ENCODE measurements at regions not wholly inside any gene's neighbourhood (a gene's known extent, or its start where the extent isn't known, plus 50 kb on each side); places are given as distances from the start of the nearest gene placed in this dataset.

- no peak for DNase-seq
These were observed 101.9 kb downstream of the ZNF608 start for GRCh38 chr5:124644582-124644981.

GRCh38 chr5:124644138-124644537, 102.3 kb downstream of the ZNF608 start:
- no peak for DNase-seq

DNA sequence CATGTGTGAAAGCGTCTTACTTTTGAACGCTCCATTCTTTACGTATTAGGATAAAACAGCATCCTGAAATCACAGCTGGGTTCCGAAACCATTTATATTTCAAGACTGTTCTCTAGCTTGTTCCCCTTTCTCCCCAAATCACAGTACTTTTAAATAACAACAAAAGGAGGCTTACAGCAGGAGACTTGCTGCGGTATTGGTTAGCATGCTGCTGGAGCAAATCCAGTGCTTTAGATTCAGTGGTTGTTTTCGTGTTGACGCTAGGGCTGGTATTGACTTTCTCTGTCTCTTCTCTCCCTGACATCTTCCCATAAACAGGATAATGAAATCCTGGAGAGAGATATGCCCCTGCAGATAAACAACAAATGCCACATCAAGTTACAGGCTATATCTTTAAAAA, 103.1 kb downstream of the ZNF608 start:
- DNase-seq = no peak

- no peak for DNase-seq
These were observed 104.3 kb downstream of the ZNF608 start for GRCh38 chr5:124642151-124642550.

- DNase-seq = no peak
These were observed 105.2 kb downstream of the ZNF608 start for GRCh38 chr5:124641154-124641792.

- no peak for DNase-seq
These were observed 107.3 kb downstream of the ZNF608 start for GRCh38 chr5:124639095-124639665.

DNA sequence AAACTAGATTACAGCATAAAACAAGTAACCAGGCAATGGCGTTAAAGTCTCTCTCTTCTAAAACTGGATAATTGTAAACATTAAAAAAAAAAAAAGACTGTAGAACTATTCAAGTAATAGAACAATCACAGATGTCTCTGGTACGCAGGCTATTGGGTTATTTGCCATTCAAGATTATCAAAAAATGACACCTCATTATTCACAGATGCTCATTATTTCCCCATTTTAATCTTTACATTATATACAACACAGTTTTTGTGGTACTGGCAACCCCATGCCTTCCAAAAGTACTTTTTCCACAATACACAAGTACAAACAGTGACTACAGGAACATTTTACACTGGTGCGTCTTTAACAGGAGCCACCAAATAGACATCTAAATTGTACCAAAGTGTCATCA, 109.4 kb downstream of the ZNF608 start:
- DNase-seq = no peak

GRCh38 chr5:124634741-124635323, 111.6 kb downstream of the ZNF608 start:
- DNase-seq = no peak

GRCh38 chr5:124634228-124634739, 112.2 kb downstream of the ZNF608 start:
- no peak for DNase-seq

- DNase-seq = no peak
These were observed 113.2 kb downstream of the ZNF608 start for GRCh38 chr5:124633209-124633608.

DNA sequence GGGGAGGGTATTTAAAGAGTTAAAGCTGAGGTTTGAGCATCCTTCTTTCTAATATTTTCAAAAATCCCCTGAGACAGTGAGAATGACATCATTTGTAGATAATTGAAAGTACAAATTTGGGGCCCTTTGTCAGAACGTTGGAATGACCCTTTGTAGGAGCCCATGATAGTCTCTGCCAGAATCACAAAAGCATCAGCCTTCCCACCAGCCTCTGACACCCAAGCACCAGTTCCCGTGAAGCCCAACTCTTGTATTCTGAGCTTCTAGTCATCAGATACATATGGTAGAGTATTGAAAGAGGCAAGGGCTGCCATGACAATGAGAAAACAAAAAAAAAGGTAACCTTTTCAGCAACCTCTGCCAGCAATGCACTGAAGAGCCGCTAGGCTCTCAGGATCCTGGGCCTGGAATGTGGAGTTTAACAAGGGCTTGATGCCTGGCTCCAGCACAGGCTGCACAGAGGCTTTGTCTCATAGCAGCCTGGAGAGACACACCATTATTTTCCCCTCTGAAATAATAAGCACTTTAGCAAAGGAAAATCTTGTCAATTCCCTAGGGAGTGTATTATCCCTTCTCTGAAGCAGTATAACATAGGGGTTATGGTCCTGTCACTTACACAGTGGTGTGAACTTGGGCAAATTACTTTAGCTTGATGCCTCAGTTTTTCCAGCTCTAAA, 114.4 kb downstream of the ZNF608 start:
- no peak for DNase-seq

GRCh38 chr5:124630767-124631704, 115.4 kb downstream of the ZNF608 start:
- DNase-seq = no peak

- DNase-seq = no peak
These were observed 117.5 kb downstream of the ZNF608 start for GRCh38 chr5:124628721-124629596.

DNA sequence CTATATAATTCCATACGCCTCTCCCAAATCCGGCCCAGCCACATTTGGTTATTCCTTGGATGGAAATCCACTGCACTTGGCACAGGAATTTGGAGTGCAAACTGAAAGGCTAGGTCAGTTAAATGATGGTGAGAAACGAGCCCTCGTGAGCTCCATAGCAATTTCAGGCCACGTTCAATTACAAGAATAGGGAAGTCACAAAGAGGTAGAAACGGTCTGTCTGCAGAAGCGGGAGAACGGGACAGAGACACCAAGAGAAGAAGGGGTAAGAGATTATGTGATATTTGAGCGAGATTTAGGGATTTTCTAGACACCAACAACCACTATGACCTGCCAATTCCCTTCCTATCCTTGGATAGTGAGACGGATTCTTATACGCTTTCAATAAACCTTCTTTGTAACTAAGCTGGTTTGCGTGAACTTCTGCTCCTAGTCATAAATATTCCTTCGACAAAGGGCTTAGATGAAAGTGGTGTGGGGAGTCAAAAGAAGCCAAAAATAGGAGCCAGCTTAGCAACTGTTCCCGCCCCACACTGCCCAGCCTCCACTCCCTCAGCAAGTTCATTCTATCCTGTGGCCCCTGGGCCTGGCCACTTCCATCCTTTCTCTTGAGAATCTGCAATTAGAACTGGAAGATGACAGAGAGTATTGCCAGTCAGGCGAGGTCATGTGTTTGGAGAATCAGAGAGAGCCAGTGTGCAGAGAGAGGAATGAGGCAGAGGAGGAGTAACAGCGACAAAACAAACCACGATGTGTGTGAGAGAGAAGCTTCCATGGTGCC, 118.4 kb downstream of the ZNF608 start:
- DNase-seq = no peak

DNA sequence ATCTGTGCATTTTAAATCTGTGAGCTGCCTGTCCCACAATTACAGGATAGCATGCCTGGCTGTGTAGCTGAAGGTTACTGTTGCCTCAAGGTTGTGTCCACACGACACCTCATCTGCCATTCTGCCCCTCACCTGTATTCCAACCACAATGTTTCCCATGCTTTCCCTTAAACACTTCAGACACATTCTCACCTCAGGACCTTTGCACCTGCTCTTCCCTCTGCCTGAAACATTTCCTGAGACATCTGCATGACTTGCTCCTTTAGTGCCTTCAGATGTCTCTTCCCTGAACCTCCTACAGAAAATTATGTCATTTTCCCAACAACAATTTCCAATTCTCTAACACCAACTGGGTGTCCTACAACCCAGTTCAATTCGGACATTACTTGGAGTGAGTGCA, 120.4 kb downstream of the ZNF608 start:
- no peak for DNase-seq

- DNase-seq = no peak
These were observed 123.2 kb downstream of the ZNF608 start for GRCh38 chr5:124623265-124623664.

DNA sequence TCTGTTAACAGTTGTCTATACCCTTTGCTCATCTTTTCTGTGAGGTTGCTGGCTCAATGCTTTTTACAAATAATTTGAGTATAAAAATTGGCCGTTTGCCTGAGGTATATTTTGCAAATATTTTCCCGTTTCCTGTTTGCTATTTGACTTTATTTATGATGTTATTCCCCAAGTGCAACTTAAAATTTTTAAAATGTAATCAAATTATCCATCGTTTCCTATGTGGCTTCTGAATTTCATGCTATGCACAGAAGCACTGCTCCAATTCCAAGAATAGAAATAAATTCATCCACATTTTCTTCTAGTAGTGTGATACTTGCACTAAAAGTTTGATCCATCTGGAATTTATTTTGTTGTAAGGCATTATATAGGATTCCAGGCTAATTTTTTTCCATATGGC, 123.6 kb downstream of the ZNF608 start:
- no peak for DNase-seq

DNA sequence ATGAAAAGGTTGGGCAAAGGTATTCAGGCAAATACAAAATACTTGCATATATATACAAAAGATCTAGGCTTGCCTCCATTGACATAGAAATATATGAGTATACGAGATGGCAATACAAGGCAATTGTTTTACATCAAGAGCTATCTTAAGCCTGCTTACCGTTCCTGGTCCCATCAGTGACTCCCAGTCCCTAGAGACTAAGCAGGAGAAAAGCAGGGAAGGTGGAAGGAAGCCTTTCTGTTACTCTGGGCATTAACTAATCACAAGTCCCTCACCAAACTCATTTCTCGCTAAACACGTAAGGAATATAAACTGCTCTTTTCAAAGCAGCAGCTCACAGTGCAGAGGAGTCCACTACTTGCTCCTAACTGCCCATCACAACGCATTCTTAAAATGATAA, 125.2 kb downstream of the ZNF608 start:
- DNase-seq = no peak

DNA sequence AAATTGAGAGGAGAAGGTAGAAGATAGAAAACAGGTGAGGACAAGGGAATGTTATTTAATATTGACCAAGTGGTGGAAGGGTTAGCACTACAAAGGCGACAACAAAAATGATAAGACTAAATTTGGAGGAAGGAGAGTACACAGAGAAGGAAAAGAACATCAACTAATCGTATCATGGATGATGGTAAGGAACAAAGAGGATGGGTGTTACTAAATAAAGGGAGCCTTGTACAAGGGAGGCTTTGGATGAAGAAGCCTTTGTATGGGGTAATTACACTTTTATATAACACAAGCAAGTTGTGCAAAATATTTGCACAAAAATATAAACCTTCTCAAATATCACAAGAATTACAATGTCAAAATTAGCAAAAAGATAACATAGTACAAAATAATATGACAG, 125.7 kb downstream of the ZNF608 start:
- no peak for DNase-seq

DNA sequence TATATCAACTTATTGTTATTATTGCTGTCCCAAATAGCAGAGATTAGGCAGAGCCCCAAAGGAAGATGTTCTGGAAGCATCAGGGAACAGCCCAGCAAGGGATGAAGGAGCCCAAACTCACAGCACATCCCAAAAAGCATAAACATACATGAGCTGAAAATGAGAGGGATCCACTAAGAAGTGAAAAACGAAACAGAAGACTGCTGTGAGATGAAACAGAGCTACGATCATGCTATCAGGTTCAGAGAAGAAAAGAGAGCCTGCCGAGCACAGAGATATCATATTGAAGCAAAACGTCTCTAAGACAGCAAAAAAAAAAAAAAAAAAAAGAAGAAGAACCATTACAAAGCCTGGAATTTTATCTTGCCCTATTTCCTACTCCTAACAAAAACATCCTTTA, 127.3 kb downstream of the ZNF608 start:
- no peak for DNase-seq

GRCh38 chr5:124617787-124618186, 128.7 kb downstream of the ZNF608 start:
- DNase-seq = no peak

All from NCI-H2107 (cell line).